ENCODE measurements at regions not wholly inside any gene's neighbourhood (a gene's known extent, or its start where the extent isn't known, plus 50 kb on each side); places are given as distances from the start of the nearest gene placed in this dataset.

GRCh38 chr13:104372095-104372655 lies 1306.0 kb upstream of the SLC10A2 start:
- no peak for TF ChIP-seq TAF1 (IDR thresholded peaks at IDR 0.05; ENCODE audit: borderline replicate concordance, low read depth, low read length)
- no peak for TF ChIP-seq POLR2AphosphoS5 (IDR thresholded peaks at IDR 0.05; ENCODE audit: low read depth, low read length)
- no peak for TF ChIP-seq POLR2A (IDR thresholded peaks at IDR 0.05; ENCODE audit: low read depth, low read length)

Measured in GM12892 (cell line).